ENCODE measurements at regions not wholly inside any gene's neighbourhood (a gene's known extent, or its start where the extent isn't known, plus 50 kb on each side); places are given as distances from the start of the nearest gene placed in this dataset.

DNA sequence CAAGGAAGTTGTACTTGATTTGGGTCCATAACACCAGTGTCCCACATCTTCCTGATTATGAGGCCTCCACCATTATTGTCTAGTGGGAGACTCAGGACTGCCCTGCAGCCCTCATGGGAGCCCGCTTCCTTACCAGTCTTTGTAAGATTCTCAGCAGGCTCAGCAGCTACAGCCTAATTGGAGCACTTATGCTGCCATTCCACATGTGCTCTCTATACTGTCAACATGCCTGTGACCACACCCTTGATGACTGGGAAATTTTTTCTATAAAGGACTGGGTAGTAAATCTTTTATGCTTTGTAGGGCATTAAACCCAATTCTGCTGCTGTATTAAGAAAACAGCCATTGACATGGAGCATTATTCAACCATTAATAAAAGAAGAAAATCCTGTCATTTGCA lies 145.5 kb upstream of the IGF1 start:
- no peak for TF ChIP-seq EZH2 (IDR thresholded peaks at IDR 0.05; ENCODE audit: borderline replicate concordance, low read length)
- TF ChIP-seq, protein P1, sequence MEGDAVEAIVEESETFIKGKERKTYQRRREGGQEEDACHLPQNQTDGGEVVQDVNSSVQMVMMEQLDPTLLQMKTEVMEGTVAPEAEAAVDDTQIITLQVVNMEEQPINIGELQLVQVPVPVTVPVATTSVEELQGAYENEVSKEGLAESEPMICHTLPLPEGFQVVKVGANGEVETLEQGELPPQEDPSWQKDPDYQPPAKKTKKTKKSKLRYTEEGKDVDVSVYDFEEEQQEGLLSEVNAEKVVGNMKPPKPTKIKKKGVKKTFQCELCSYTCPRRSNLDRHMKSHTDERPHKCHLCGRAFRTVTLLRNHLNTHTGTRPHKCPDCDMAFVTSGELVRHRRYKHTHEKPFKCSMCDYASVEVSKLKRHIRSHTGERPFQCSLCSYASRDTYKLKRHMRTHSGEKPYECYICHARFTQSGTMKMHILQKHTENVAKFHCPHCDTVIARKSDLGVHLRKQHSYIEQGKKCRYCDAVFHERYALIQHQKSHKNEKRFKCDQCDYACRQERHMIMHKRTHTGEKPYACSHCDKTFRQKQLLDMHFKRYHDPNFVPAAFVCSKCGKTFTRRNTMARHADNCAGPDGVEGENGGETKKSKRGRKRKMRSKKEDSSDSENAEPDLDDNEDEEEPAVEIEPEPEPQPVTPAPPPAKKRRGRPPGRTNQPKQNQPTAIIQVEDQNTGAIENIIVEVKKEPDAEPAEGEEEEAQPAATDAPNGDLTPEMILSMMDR (conservative IDR thresholded peaks at IDR 0.05 in 1 of 2, IDR thresholded peaks at IDR 0.05 in 1 of 2; ENCODE audit: extremely low read depth in 1 of 2, insufficient read depth in 1 of 2, low read depth in 1 of 2, low read length in 2 of 2) = no peak

Measured in mammary epithelial cell (primary cell).